Lower leg skin (tissue), 4 donors: ENCODE measurements at regions not wholly inside any gene's neighbourhood (a gene's known extent, or its start where the extent isn't known, plus 50 kb on each side); places are given as distances from the start of the nearest gene placed in this dataset.

Experiments
- DNase-seq, 2 donors: peaks; one replicate each; pipeline ENCODE4 v3.0.0-alpha.2; 2019; ENCODE audit warnings: low spot score in 2 of 2
- H3K4me3 ChIP-seq: fragments of 200-600 bp; sonication (generic); 2 replicates; pipeline ENCODE4 v1.5.1; 2017; ENCODE audit warnings: mild to moderate bottlenecking, low read depth; ENCODE audit not compliant: poor library complexity, severe bottlenecking
- CTCF ChIP-seq, 3 donors: fragments of 450-650 bp; IDR thresholded peaks; one replicate each; pipeline ENCODE4 v1.5.1; 2016; ENCODE audit warnings: antibody characterized with exemption in 3 of 3, mild to moderate bottlenecking in 3 of 3, moderate library complexity in 2 of 3
- POLR2A ChIP-seq, 2 donors: fragments of 450-650 bp; IDR thresholded peaks; one replicate each; pipeline ENCODE4 v1.6.1; 2016 to 2017; ENCODE audit warnings: antibody characterized with exemption in 2 of 2, mild to moderate bottlenecking in 1 of 2, moderate library complexity in 1 of 2
- WGBS, 2 donors: methylation state at CpG; one replicate each; pipeline ENCODE4 v1.1.5; 2018; 5-methylcytosine and 5-hydroxymethylcytosine counted together
- intact Hi-C: fragments of 100-400 bp; cut with DNase I; formaldehyde crosslinking; loops from one replicate; pipeline ENCODE4 v1.15.0; 2023; ENCODE audit warnings: low total_unique reads

DNA sequence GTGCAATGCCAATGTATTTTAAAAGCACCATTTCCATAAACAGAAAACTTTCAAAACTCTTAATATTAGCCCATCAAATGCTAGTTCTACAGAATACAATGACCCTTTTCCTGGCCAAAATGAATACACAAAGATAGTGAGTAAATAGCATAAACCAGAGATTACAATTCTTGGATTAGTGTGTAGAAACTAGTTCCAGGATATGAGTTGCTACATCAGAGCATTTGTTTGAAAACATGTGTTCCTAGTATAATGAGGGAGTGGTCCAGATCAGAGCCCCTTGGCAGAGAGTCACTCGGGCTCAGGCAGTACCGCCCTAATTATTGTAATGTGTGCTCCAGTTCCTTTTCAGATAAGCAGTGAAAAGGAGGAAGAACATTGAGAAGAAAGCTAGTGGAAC is 63.7 kb upstream of the COL21A1 start:
- no peak for TF ChIP-seq CTCF (IDR thresholded peaks at IDR 0.05)
- no peak for TF ChIP-seq POLR2A (IDR thresholded peaks at IDR 0.05)
- 24 to 25% methylated on average over 2 of the region's 2 CpGs for WGBS, 2 donors
- intact Hi-C loops = no loop called here
- no peak overlapping the region for H3K4me3 ChIP-seq
- DNase-seq = peak in 1 of 2 donors; percentile 27

DNA sequence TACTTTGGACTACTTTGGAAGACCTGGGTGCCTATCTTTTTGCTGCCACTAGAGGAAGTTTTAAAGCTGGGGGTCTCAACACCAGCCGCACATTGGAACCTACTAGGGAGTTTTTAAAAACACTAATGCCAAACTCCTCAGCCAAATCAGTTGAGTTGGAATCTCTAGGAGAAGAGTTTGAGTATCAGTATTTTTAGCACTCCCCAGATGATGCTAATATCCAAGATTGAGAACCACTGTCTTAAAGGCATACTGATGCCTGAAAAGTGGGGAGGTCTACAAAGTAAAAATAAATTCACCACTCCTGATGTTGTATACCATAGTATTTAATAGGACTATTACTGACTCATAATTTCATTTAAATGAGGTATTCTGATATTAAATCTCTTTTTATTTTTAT is 62.9 kb upstream of the COL21A1 start:
- DNase-seq = no peak
- TF ChIP-seq CTCF (IDR thresholded peaks at IDR 0.05) (no peak), POLR2A (IDR thresholded peaks at IDR 0.05) (no peak)
- WGBS, 2 donors = 73 to 87% methylated on average over 1 of the region's 1 CpG
- H3K4me3 ChIP-seq = no peak overlapping the region
- intact Hi-C loops = no loop called here

GRCh38 chr6:56299916-56300315 is 52.5 kb upstream of the COL21A1 start:
- no peak for DNase-seq
- intact Hi-C loops = loop anchor here (1.0 kb wide), 1 partner anchor 14 kb away; no protein-coding TSS in a partner anchor
- WGBS, 2 donors = 69 to 77% methylated on average over 1 of the region's 1 CpG
- no peak for TF ChIP-seq CTCF (IDR thresholded peaks at IDR 0.05)
- no peak for TF ChIP-seq POLR2A (IDR thresholded peaks at IDR 0.05)
- H3K4me3 ChIP-seq = no peak overlapping the region

- no peak overlapping the region for H3K4me3 ChIP-seq
- intact Hi-C loops = no loop called here
- TF ChIP-seq POLR2A (IDR thresholded peaks at IDR 0.05) = no peak
- TF ChIP-seq CTCF (IDR thresholded peaks at IDR 0.05) = no peak
- no peak for DNase-seq
- WGBS, 2 donors = 80 to 83% methylated on average over 2 of the region's 2 CpGs
These were observed 49.9 kb upstream of the COL21A1 start for GRCh38 chr6:56297022-56297989.
